Spleen (tissue), 11 donors: ENCODE measurements at regions not wholly inside any gene's neighbourhood (a gene's known extent, or its start where the extent isn't known, plus 50 kb on each side); places are given as distances from the start of the nearest gene placed in this dataset.

ENCODE experiments used
- DNase-seq: peaks from one replicate; pipeline ENCODE4 v3.0.0-alpha.2; 2020
- H3K27ac ChIP-seq, 8 donors: fragments of 200-600 bp; sonication (generic) in 7 of 8; 1 replicate in 4 of 8; 2 replicates in 4 of 8; pipeline versions ENCODE4 v1.5.0 to v1.8.0; 2016 to 2021; ENCODE audit warnings: inconsistent platforms in 4 of 8, mild to moderate bottlenecking in 4 of 8, moderate library complexity in 1 of 8
- H3K27me3 ChIP-seq, 7 donors: fragments of 200-600 bp; sonication (generic) in 6 of 7; replicated peaks in 1 of 7; 1 replicate in 4 of 7; 2 replicates in 3 of 7; pipeline versions ENCODE4 v1.5.0 to v1.8.0; 2016 to 2021; ENCODE audit warnings: inconsistent platforms in 3 of 7, mild to moderate bottlenecking in 1 of 7
- H3K36me3 ChIP-seq, 6 donors: fragments of 200-600 bp; sonication (generic) in 5 of 6; 1 replicate in 4 of 6; 2 replicates in 2 of 6; pipeline versions ENCODE4 v1.5.0 to v1.8.0; 2016 to 2021; ENCODE audit warnings: inconsistent platforms in 2 of 6
- H3K4me1 ChIP-seq, 6 donors: fragments of 200-600 bp; sonication (generic) in 5 of 6; 1 replicate in 3 of 6; 2 replicates in 3 of 6; pipeline versions ENCODE4 v1.5.0 to v1.8.0; 2016 to 2021; ENCODE audit warnings: inconsistent platforms in 3 of 6
- H3K4me3 ChIP-seq, 8 donors: fragments of 200-600 bp; sonication (generic) in 7 of 8; 1 replicate in 4 of 8; 2 replicates in 4 of 8; pipeline versions ENCODE4 v1.5.0 to v1.8.0; 2016 to 2021; ENCODE audit warnings: inconsistent platforms in 4 of 8, mild to moderate bottlenecking in 4 of 8, moderate library complexity in 2 of 8
- H3K9me3 ChIP-seq, 8 donors: fragments of 200-600 bp; sonication (generic) in 7 of 8; 1 replicate in 4 of 8; 2 replicates in 4 of 8; pipeline versions ENCODE4 v1.5.0 to v1.8.0; 2016 to 2021; ENCODE audit warnings: inconsistent platforms in 4 of 8
- CTCF ChIP-seq, 11 experiments: fragments of 200-600 bp in 7 of 11; fragments of 450-650 bp in 4 of 11; sonication (generic) in 4 of 11; IDR thresholded peaks in 8 of 11; conservative IDR thresholded peaks in 3 of 11; 1 replicate in 7 of 11; 2 replicates in 4 of 11; pipeline versions ENCODE4 v1.4.0 to v1.8.0; 2016 to 2021; ENCODE audit warnings: antibody characterized with exemption in 11 of 11, inconsistent platforms in 4 of 11, mild to moderate bottlenecking in 1 of 11
- POLR2A ChIP-seq, 3 donors: fragments of 450-650 bp; IDR thresholded peaks; one replicate each; pipeline ENCODE4 v1.5.1; 2017; ENCODE audit warnings: antibody characterized with exemption in 3 of 3, mild to moderate bottlenecking in 1 of 3
- POLR2AphosphoS5 ChIP-seq, 3 donors: sonication (generic); formaldehyde crosslinking; IDR thresholded peaks; one replicate each; pipeline ENCODE4 v1.5.1; 2017; ENCODE audit warnings: antibody characterized with exemption in 3 of 3
- WGBS, 5 donors: extraction: QIAGEN DNeasy Blood & Tissue Kit in 3 of 5; methylation state at CpG; one replicate each; pipeline versions ENCODE4 v1.1.5 to v1.1.7; 2013 to 2018; 5-methylcytosine and 5-hydroxymethylcytosine counted together
- intact Hi-C: fragments of 100-400 bp; cut with DNase I; formaldehyde crosslinking; loops from one replicate; pipeline ENCODE4 v1.15.0; 2023; ENCODE audit warnings: low total_unique reads
- donor health status: healthy with polysubstance abuse.
- donor health status: DM: no; HTN: no; CAD: no; lungs with moderate emphysema.
- donor health status: DM: no; HTN: no; CAD: no.
- donor health status: Bipolar disorder and iron deficiency.
- donor health status: healthy.
- donor health status: DM: no; HTN: no; CAD: no.
- donor health status: DM: yes; HTN: yes; CAD: no.

DNA sequence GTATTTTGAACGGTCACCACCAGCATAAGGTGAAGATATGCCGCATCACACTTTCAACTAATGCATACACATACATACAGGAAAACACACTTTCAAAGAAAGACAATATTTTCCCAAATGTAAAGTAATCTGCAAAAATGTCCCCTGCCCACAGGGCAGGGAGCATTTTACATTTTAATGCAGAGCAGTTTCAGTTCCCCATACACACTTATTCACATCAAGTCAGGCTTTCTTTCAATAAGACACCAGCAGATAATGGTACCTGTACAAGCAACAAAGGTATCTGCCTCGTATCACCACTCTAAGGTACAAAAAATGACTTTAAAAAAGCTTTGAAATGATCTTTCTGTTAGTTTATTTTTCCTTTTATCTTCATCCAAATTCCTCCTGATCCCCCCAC lies 247.1 kb upstream of the CCNG1 start:
- intact Hi-C loops: no loop called here
- Histone ChIP-seq H3K36me3 (no peaks in the 10 kb centered on the region), H3K9me3 (peaks cover 0 to 11% (median 0%) of the 10 kb centered on the region in 8 donors), H3K4me3 (no peak overlapping the region), H3K4me1 (no peaks in the 10 kb centered on the region), H3K27me3 (no peaks in the 10 kb centered on the region), H3K27ac (no peak overlapping the region)
- no peak for DNase-seq
- WGBS, 5 donors: 74 to 83% (median 80%) methylated on average over 3 of the region's 3 CpGs
- no peak for TF ChIP-seq POLR2AphosphoS5 (IDR thresholded peaks at IDR 0.05)
- no peak for TF ChIP-seq CTCF (IDR thresholded peaks at IDR 0.05 in 8 of 11, conservative IDR thresholded peaks at IDR 0.05 in 3 of 11)
- TF ChIP-seq POLR2A (IDR thresholded peaks at IDR 0.05): no peak

DNA sequence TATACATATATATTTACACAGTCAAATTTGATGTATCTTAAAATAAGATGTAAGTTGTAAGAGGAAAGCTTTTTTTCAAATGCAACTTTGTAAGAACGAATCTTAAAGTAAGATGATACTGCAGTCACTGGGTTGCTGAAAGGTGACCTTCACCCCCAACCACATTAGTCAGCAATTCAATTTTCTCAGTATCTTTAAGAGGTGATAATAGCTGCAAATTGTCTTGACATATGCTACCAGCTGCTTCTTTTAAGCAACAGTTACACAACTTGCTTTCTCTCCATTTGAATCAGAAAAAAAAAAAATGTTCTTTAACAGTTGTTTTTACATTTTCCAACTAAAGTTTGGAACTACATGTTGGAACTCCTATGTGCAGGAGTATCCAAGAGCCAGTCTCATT lies 246.6 kb upstream of the CCNG1 start:
- H3K4me1 ChIP-seq: no peaks in the 10 kb centered on the region
- H3K27me3 ChIP-seq: no peaks in the 10 kb centered on the region
- intact Hi-C loops: no loop called here
- TF ChIP-seq POLR2A (IDR thresholded peaks at IDR 0.05): no peak
- no peak for TF ChIP-seq CTCF (IDR thresholded peaks at IDR 0.05 in 8 of 11, conservative IDR thresholded peaks at IDR 0.05 in 3 of 11)
- TF ChIP-seq POLR2AphosphoS5 (IDR thresholded peaks at IDR 0.05): no peak
- no peak overlapping the region for H3K4me3 ChIP-seq
- WGBS, 5 donors: 44 to 67% (median 50%) methylated on average over 1 of the region's 1 CpG
- DNase-seq: no peak
- H3K36me3 ChIP-seq: no peaks in the 10 kb centered on the region
- no peak overlapping the region for H3K27ac ChIP-seq
- H3K9me3 ChIP-seq: peaks cover 0 to 7% (median 0%) of the 10 kb centered on the region in 8 donors

DNA sequence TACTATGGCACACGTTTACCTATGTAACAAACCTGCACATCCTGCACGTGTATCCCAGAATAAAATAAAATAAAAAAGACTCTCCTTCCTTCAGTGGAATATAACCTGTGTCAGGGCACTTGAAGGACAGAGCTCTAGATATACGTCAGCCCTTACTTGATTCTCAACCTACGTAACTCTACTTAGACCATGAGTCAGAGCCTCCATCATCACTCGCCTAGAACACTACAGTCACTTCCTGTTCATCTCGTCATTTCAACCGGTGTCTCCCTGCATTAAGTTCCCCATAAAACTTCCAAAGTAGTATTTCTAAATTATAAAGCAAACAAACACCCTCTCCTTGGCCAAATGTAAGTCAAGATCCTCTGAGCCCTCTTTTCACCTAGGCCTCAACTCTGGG lies 243.5 kb upstream of the CCNG1 start:
- no peaks in the 10 kb centered on the region for H3K9me3 ChIP-seq
- H3K4me1 ChIP-seq: no peaks in the 10 kb centered on the region
- no peak overlapping the region for H3K27ac ChIP-seq
- no peak for DNase-seq
- H3K27me3 ChIP-seq: no peaks in the 10 kb centered on the region
- TF ChIP-seq POLR2AphosphoS5 (IDR thresholded peaks at IDR 0.05) (no peak), CTCF (IDR thresholded peaks at IDR 0.05 in 8 of 11, conservative IDR thresholded peaks at IDR 0.05 in 3 of 11) (no peak), POLR2A (IDR thresholded peaks at IDR 0.05) (no peak)
- intact Hi-C loops: no loop called here
- no peak overlapping the region for H3K4me3 ChIP-seq
- H3K36me3 ChIP-seq: no peaks in the 10 kb centered on the region
- WGBS, 5 donors: 83 to 89% (median 89%) methylated on average over 7 of the region's 7 CpGs

DNA sequence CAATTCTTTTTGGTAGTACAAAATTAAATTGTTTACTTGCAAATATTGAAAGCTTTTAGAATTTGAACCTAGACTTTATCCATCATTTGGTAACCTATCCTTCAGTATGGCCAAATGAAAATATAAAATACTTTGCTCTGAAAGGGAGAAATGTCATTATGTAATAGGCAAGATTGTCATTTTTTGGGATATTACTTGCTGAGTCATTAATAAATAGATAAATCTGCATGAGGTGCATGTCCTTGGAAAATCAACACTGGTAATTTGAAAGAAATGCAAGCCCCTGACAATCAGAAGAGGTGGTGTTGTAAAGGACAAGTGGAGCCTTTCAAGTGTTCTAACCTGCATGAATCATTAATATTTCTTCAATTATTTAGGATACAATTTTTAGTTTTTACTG lies 231.8 kb upstream of the CCNG1 start:
- intact Hi-C loops: no loop called here
- Histone ChIP-seq H3K27ac (no peak overlapping the region), H3K9me3 (peaks cover 0 to 7% (median 0%) of the 10 kb centered on the region in 8 donors), H3K4me3 (no peak overlapping the region), H3K27me3 (no peaks in the 10 kb centered on the region), H3K4me1 (no peaks in the 10 kb centered on the region), H3K36me3 (no peaks in the 10 kb centered on the region)
- DNase-seq: no peak
- TF ChIP-seq POLR2A (IDR thresholded peaks at IDR 0.05) (no peak), POLR2AphosphoS5 (IDR thresholded peaks at IDR 0.05) (no peak), CTCF (IDR thresholded peaks at IDR 0.05 in 8 of 11, conservative IDR thresholded peaks at IDR 0.05 in 3 of 11) (no peak)
